Transverse colon (tissue), 4 donors: ENCODE measurements at regions not wholly inside any gene's neighbourhood (a gene's known extent, or its start where the extent isn't known, plus 50 kb on each side); places are given as distances from the start of the nearest gene placed in this dataset.

Experiments used
- POLR2A ChIP-seq: fragments of 450-650 bp; IDR thresholded peaks from one replicate; pipeline ENCODE4 v1.6.1; 2016; ENCODE audit warnings: antibody characterized with exemption, mild to moderate bottlenecking, moderate library complexity
- POLR2AphosphoS5 ChIP-seq, 3 donors: sonication (generic); formaldehyde crosslinking; IDR thresholded peaks; one replicate each; pipeline ENCODE4 v1.6.1; 2016; ENCODE audit warnings: antibody characterized with exemption in 3 of 3
- TF ChIP-seq, protein P1 (sequence below), 5 experiments: fragments of 200-600 bp in 3 of 5; fragments of 450-650 bp in 2 of 5; sonication (generic) in 3 of 5; IDR thresholded peaks; 1 replicate in 2 of 5; 2 replicates in 3 of 5; pipeline ENCODE4 v1.5.1; 2016 to 2017; ENCODE audit warnings: antibody characterized with exemption in 5 of 5, inconsistent platforms in 3 of 5, mild to moderate bottlenecking in 2 of 5, moderate library complexity in 1 of 5

DNA sequence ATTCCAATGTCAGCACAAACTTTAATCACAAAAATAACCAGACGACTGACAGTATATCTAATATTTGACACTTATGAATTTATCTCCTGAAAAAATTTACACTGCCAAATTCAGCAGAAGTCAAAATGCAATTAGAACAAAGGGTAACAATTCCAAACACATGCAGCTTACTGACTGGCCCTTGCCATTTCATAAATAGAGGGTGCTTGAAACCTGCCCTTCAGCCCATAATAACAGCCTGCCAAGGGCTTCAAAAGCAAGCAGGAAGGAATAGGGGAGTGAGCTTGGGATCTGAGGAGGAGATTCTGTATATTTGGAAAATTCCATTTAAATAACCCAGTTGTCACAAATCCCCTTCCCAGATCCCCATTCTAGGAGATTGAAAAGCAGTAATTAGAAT lies 66.1 kb upstream of the IQCM start:
- TF ChIP-seq POLR2A = no peak
- TF ChIP-seq POLR2AphosphoS5 (IDR thresholded peaks at IDR 0.05) = no peak
- TF ChIP-seq, protein P1, sequence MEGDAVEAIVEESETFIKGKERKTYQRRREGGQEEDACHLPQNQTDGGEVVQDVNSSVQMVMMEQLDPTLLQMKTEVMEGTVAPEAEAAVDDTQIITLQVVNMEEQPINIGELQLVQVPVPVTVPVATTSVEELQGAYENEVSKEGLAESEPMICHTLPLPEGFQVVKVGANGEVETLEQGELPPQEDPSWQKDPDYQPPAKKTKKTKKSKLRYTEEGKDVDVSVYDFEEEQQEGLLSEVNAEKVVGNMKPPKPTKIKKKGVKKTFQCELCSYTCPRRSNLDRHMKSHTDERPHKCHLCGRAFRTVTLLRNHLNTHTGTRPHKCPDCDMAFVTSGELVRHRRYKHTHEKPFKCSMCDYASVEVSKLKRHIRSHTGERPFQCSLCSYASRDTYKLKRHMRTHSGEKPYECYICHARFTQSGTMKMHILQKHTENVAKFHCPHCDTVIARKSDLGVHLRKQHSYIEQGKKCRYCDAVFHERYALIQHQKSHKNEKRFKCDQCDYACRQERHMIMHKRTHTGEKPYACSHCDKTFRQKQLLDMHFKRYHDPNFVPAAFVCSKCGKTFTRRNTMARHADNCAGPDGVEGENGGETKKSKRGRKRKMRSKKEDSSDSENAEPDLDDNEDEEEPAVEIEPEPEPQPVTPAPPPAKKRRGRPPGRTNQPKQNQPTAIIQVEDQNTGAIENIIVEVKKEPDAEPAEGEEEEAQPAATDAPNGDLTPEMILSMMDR (IDR thresholded peaks at IDR 0.05) = no peak
